Astrocyte (in vitro differentiated cells and primary cell): ENCODE measurements at regions not wholly inside any gene's neighbourhood (a gene's known extent, or its start where the extent isn't known, plus 50 kb on each side); places are given as distances from the start of the nearest gene placed in this dataset.

Experiments used
- EZH2 ChIP-seq: IDR thresholded peaks from 2 replicates; pipeline ENCODE4 v1.6.1; 2012; ENCODE audit warnings: mild to moderate bottlenecking, low read length, inconsistent platforms; ENCODE audit not compliant: insufficient read depth
- TF ChIP-seq, protein P1 (sequence below): IDR thresholded peaks from 2 replicates; pipeline ENCODE4 v1.5.1; 2011; ENCODE audit warnings: low read depth, mild to moderate bottlenecking, inconsistent platforms, low read length, moderate library complexity; ENCODE audit not compliant: insufficient read depth

DNA sequence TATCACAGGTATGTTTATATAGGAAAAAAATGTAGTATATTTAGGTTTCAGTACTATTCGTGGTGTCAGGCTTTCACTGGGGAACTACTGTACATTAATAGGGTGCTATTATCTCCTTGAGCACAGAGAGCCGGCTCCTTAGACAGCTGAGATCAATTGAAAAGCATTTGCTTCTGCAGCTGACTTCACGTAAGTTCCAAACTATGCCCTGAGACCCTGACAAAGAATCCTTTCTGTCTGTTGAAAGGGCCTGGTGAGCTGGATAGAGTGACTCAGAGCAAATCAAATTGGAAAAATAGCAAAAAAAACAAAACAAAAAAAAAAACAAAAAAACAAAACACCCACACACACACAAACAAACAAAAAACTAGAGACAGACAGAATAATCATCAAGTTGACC, 652.0 kb downstream of the MTRR start:
- TF ChIP-seq, protein P1, sequence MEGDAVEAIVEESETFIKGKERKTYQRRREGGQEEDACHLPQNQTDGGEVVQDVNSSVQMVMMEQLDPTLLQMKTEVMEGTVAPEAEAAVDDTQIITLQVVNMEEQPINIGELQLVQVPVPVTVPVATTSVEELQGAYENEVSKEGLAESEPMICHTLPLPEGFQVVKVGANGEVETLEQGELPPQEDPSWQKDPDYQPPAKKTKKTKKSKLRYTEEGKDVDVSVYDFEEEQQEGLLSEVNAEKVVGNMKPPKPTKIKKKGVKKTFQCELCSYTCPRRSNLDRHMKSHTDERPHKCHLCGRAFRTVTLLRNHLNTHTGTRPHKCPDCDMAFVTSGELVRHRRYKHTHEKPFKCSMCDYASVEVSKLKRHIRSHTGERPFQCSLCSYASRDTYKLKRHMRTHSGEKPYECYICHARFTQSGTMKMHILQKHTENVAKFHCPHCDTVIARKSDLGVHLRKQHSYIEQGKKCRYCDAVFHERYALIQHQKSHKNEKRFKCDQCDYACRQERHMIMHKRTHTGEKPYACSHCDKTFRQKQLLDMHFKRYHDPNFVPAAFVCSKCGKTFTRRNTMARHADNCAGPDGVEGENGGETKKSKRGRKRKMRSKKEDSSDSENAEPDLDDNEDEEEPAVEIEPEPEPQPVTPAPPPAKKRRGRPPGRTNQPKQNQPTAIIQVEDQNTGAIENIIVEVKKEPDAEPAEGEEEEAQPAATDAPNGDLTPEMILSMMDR = no peak
- TF ChIP-seq EZH2 = no peak
